HG03575 (cell line): ENCODE measurements at regions not wholly inside any gene's neighbourhood (a gene's known extent, or its start where the extent isn't known, plus 50 kb on each side); places are given as distances from the start of the nearest gene placed in this dataset.
"Not testable (repeated sequence)": the region's sequence is repeated elsewhere in the genome, so short reads cannot be mapped to it uniquely, and the experiment has no call there.

Experiments used
- ATAC-seq: cut with Tn5 transposase; IDR thresholded peaks from one replicate; pipeline ENCODE4 v1.9.1; 2021; ENCODE audit not compliant: unreplicated experiment, insufficient number of reproducible peaks, low FRiP score; ENCODE audit errors: extremely low read depth

- ATAC-seq: no peak
These were observed 140.2 kb downstream of the MOSPD2 start for GRCh38 chrX:15013461-15013860.

GRCh38 chrX:14997271-14997670 lies 124.0 kb downstream of the MOSPD2 start:
- no peak for ATAC-seq

GRCh38 chrX:14984425-14984824 lies 111.2 kb downstream of the MOSPD2 start:
- not testable (repeated sequence) for ATAC-seq
